ENCODE measurements at regions not wholly inside any gene's neighbourhood (a gene's known extent, or its start where the extent isn't known, plus 50 kb on each side); places are given as distances from the start of the nearest gene placed in this dataset.

- Histone ChIP-seq H2BK15ac (replicated peaks; ENCODE audit: low read depth) (no peak overlapping the region), H3K79me1 (ENCODE audit: low read length) (no peaks in the 10 kb centered on the region), H4K5ac (ENCODE audit: low read length) (no peak overlapping the region), H3K23ac (ENCODE audit: low read length) (no peak overlapping the region), H3K4me3 (ENCODE audit: low read length) (no peak overlapping the region), H2BK120ac (ENCODE audit: low read depth, low read length) (no peak overlapping the region), H4K8ac (ENCODE audit: low read depth, low read length) (no peak overlapping the region), H3K4me1 (ENCODE audit: control insufficient read depth, low read depth, low read length) (no peaks in the 10 kb centered on the region), H3K18ac (ENCODE audit: low read length) (no peak overlapping the region), H3K36me3 (ENCODE audit: control insufficient read depth, insufficient read depth, low read length) (no peaks in the 10 kb centered on the region), H3K9ac (ENCODE audit: low read length) (no peak overlapping the region), H3K27ac (ENCODE audit: low read depth, low read length) (no peak overlapping the region), H3K79me2 (ENCODE audit: control insufficient read depth, insufficient read depth, low read length) (no peaks in the 10 kb centered on the region), H3K4me2 (ENCODE audit: low read length) (no peak overlapping the region), H2BK5ac (ENCODE audit: low read length) (no peak overlapping the region), H3K4ac (ENCODE audit: low read depth, low read length) (no peak overlapping the region), H2AK5ac (ENCODE audit: low read length) (no peak overlapping the region), H3K27me3 (ENCODE audit: insufficient read depth, low read length, poor library complexity) (no peaks in the 10 kb centered on the region), H3K56ac (ENCODE audit: low read length) (no peak overlapping the region)
- DNase-seq = no peak
- no CpG with 5 or more reads among the region's 20 CpGs for WGBS (ENCODE audit: extremely low coverage, insufficient coverage, low lambda C conversion rate)
Measured at GRCh38 chr7:405489-406211, 114.0 kb downstream of the PDGFA start.

- no peak overlapping the region for H2BK5ac ChIP-seq (ENCODE audit: low read length)
- H3K79me2 ChIP-seq (ENCODE audit: control insufficient read depth, insufficient read depth, low read length) = no peaks in the 10 kb centered on the region
- H3K9ac ChIP-seq (ENCODE audit: low read length) = no peak overlapping the region
- H3K23ac ChIP-seq (ENCODE audit: low read length) = no peak overlapping the region
- no peak overlapping the region for H3K4me3 ChIP-seq (ENCODE audit: low read length)
- H3K18ac ChIP-seq (ENCODE audit: low read length) = no peak overlapping the region
- H3K4me1 ChIP-seq (ENCODE audit: control insufficient read depth, low read depth, low read length) = no peaks in the 10 kb centered on the region
- no peak overlapping the region for H3K27ac ChIP-seq (ENCODE audit: low read depth, low read length)
- no peak overlapping the region for H2BK15ac ChIP-seq (replicated peaks; ENCODE audit: low read depth)
- H3K27me3 ChIP-seq (ENCODE audit: insufficient read depth, low read length, poor library complexity) = no peaks in the 10 kb centered on the region
- no peak overlapping the region for H3K56ac ChIP-seq (ENCODE audit: low read length)
- no peak overlapping the region for H3K4me2 ChIP-seq (ENCODE audit: low read length)
- WGBS (ENCODE audit: extremely low coverage, insufficient coverage, low lambda C conversion rate) = no CpG with 5 or more reads among the region's 6 CpGs
- no peak for DNase-seq
- H4K5ac ChIP-seq (ENCODE audit: low read length) = no peak overlapping the region
- no peaks in the 10 kb centered on the region for H3K36me3 ChIP-seq (ENCODE audit: control insufficient read depth, insufficient read depth, low read length)
- no peak overlapping the region for H4K8ac ChIP-seq (ENCODE audit: low read depth, low read length)
- H2AK5ac ChIP-seq (ENCODE audit: low read length) = no peak overlapping the region
- H3K79me1 ChIP-seq (ENCODE audit: low read length) = no peaks in the 10 kb centered on the region
- H3K4ac ChIP-seq (ENCODE audit: low read depth, low read length) = no peak overlapping the region
- H2BK120ac ChIP-seq (ENCODE audit: low read depth, low read length) = no peak overlapping the region
Measured at GRCh38 chr7:407721-408539, 111.7 kb downstream of the PDGFA start.

GRCh38 chr7:408751-409311 lies 110.8 kb downstream of the PDGFA start:
- no peak overlapping the region for H3K18ac ChIP-seq (ENCODE audit: low read length)
- no peak overlapping the region for H3K4ac ChIP-seq (ENCODE audit: low read depth, low read length)
- H3K27ac ChIP-seq (ENCODE audit: low read depth, low read length) = no peak overlapping the region
- no peak overlapping the region for H2BK15ac ChIP-seq (replicated peaks; ENCODE audit: low read depth)
- H2BK120ac ChIP-seq (ENCODE audit: low read depth, low read length) = no peak overlapping the region
- no peak overlapping the region for H3K4me2 ChIP-seq (ENCODE audit: low read length)
- H3K79me2 ChIP-seq (ENCODE audit: control insufficient read depth, insufficient read depth, low read length) = no peaks in the 10 kb centered on the region
- no peaks in the 10 kb centered on the region for H3K27me3 ChIP-seq (ENCODE audit: insufficient read depth, low read length, poor library complexity)
- no peak overlapping the region for H4K5ac ChIP-seq (ENCODE audit: low read length)
- no CpG with 5 or more reads among the region's 21 CpGs for WGBS (ENCODE audit: extremely low coverage, insufficient coverage, low lambda C conversion rate)
- no peak overlapping the region for H2AK5ac ChIP-seq (ENCODE audit: low read length)
- no peaks in the 10 kb centered on the region for H3K4me1 ChIP-seq (ENCODE audit: control insufficient read depth, low read depth, low read length)
- H3K56ac ChIP-seq (ENCODE audit: low read length) = no peak overlapping the region
- no peak overlapping the region for H4K8ac ChIP-seq (ENCODE audit: low read depth, low read length)
- H3K4me3 ChIP-seq (ENCODE audit: low read length) = no peak overlapping the region
- no peak overlapping the region for H3K9ac ChIP-seq (ENCODE audit: low read length)
- H2BK5ac ChIP-seq (ENCODE audit: low read length) = no peak overlapping the region
- no peaks in the 10 kb centered on the region for H3K36me3 ChIP-seq (ENCODE audit: control insufficient read depth, insufficient read depth, low read length)
- no peak for DNase-seq
- no peaks in the 10 kb centered on the region for H3K79me1 ChIP-seq (ENCODE audit: low read length)
- H3K23ac ChIP-seq (ENCODE audit: low read length) = no peak overlapping the region

GRCh38 chr7:409339-410281 lies 110.0 kb downstream of the PDGFA start:
- no peak overlapping the region for H2BK5ac ChIP-seq (ENCODE audit: low read length)
- H3K23ac ChIP-seq (ENCODE audit: low read length) = no peak overlapping the region
- H3K36me3 ChIP-seq (ENCODE audit: control insufficient read depth, insufficient read depth, low read length) = no peaks in the 10 kb centered on the region
- H3K56ac ChIP-seq (ENCODE audit: low read length) = no peak overlapping the region
- H3K27ac ChIP-seq (ENCODE audit: low read depth, low read length) = no peak overlapping the region
- H3K4me2 ChIP-seq (ENCODE audit: low read length) = no peak overlapping the region
- no peak overlapping the region for H3K18ac ChIP-seq (ENCODE audit: low read length)
- no peak overlapping the region for H3K9ac ChIP-seq (ENCODE audit: low read length)
- no peaks in the 10 kb centered on the region for H3K79me1 ChIP-seq (ENCODE audit: low read length)
- no peak overlapping the region for H2AK5ac ChIP-seq (ENCODE audit: low read length)
- H3K4me1 ChIP-seq (ENCODE audit: control insufficient read depth, low read depth, low read length) = no peaks in the 10 kb centered on the region
- H2BK120ac ChIP-seq (ENCODE audit: low read depth, low read length) = no peak overlapping the region
- H3K27me3 ChIP-seq (ENCODE audit: insufficient read depth, low read length, poor library complexity) = no peaks in the 10 kb centered on the region
- no peak overlapping the region for H4K5ac ChIP-seq (ENCODE audit: low read length)
- H3K4me3 ChIP-seq (ENCODE audit: low read length) = no peak overlapping the region
- no peak for DNase-seq
- WGBS (ENCODE audit: extremely low coverage, insufficient coverage, low lambda C conversion rate) = no CpG with 5 or more reads among the region's 34 CpGs
- H4K8ac ChIP-seq (ENCODE audit: low read depth, low read length) = no peak overlapping the region
- no peak overlapping the region for H3K4ac ChIP-seq (ENCODE audit: low read depth, low read length)
- no peak overlapping the region for H2BK15ac ChIP-seq (replicated peaks; ENCODE audit: low read depth)
- no peaks in the 10 kb centered on the region for H3K79me2 ChIP-seq (ENCODE audit: control insufficient read depth, insufficient read depth, low read length)

- WGBS (ENCODE audit: extremely low coverage, insufficient coverage, low lambda C conversion rate) = no CpG with 5 or more reads among the region's 20 CpGs
- Histone ChIP-seq H4K5ac (ENCODE audit: low read length) (no peak overlapping the region), H3K79me1 (ENCODE audit: low read length) (no peaks in the 10 kb centered on the region), H3K18ac (ENCODE audit: low read length) (no peak overlapping the region), H2BK5ac (ENCODE audit: low read length) (no peak overlapping the region), H3K4me2 (ENCODE audit: low read length) (no peak overlapping the region), H3K4me3 (ENCODE audit: low read length) (no peak overlapping the region), H3K56ac (ENCODE audit: low read length) (no peak overlapping the region), H2BK15ac (replicated peaks; ENCODE audit: low read depth) (no peak overlapping the region), H3K27me3 (ENCODE audit: insufficient read depth, low read length, poor library complexity) (no peaks in the 10 kb centered on the region), H3K79me2 (ENCODE audit: control insufficient read depth, insufficient read depth, low read length) (no peaks in the 10 kb centered on the region), H3K27ac (ENCODE audit: low read depth, low read length) (no peak overlapping the region), H2BK120ac (ENCODE audit: low read depth, low read length) (no peak overlapping the region), H3K4ac (ENCODE audit: low read depth, low read length) (no peak overlapping the region), H3K9ac (ENCODE audit: low read length) (no peak overlapping the region), H4K8ac (ENCODE audit: low read depth, low read length) (no peak overlapping the region), H3K23ac (ENCODE audit: low read length) (no peak overlapping the region), H3K36me3 (ENCODE audit: control insufficient read depth, insufficient read depth, low read length) (no peaks in the 10 kb centered on the region), H3K4me1 (ENCODE audit: control insufficient read depth, low read depth, low read length) (no peaks in the 10 kb centered on the region), H2AK5ac (ENCODE audit: low read length) (no peak overlapping the region)
- DNase-seq = no peak
Measured at GRCh38 chr7:410395-410910, 109.2 kb downstream of the PDGFA start.
